HG03095 (cell line): ENCODE measurements at regions not wholly inside any gene's neighbourhood (a gene's known extent, or its start where the extent isn't known, plus 50 kb on each side); places are given as distances from the start of the nearest gene placed in this dataset.
"Not testable (repeated sequence)": the region's sequence is repeated elsewhere in the genome, so short reads cannot be mapped to it uniquely, and the experiment has no call there.

Experiments used
- ATAC-seq: cut with Tn5 transposase; IDR thresholded peaks from one replicate; pipeline ENCODE4 v1.9.1; 2021; ENCODE audit warnings: moderate library complexity; ENCODE audit not compliant: unreplicated experiment

GRCh38 chr4:154982187-154983047, 201.3 kb downstream of the RBM46 start:
- peak; percentile 48 for ATAC-seq

GRCh38 chr4:154983714-154984113, 202.6 kb downstream of the RBM46 start:
- ATAC-seq: no peak

- ATAC-seq: peak; percentile 99
These were observed 203.1 kb downstream of the RBM46 start for GRCh38 chr4:154984148-154984547.

- no peak for ATAC-seq
These were observed 203.5 kb downstream of the RBM46 start for GRCh38 chr4:154984616-154985015.

GRCh38 chr4:154985673-154986072, 204.6 kb downstream of the RBM46 start:
- ATAC-seq: no peak

- no peak for ATAC-seq
These were observed 207.4 kb downstream of the RBM46 start for GRCh38 chr4:154988511-154988910.

- no peak for ATAC-seq
These were observed 208.4 kb downstream of the RBM46 start for GRCh38 chr4:154989511-154989910.

GRCh38 chr4:154997866-154998265, 210.6 kb upstream of the NPY2R start:
- ATAC-seq: not testable (repeated sequence)

- no peak for ATAC-seq
These were observed 210.2 kb upstream of the NPY2R start for GRCh38 chr4:154998284-154998683.

- no peak for ATAC-seq
These were observed 209.7 kb upstream of the NPY2R start for GRCh38 chr4:154998773-154999172.

- no peak for ATAC-seq
These were observed 208.4 kb upstream of the NPY2R start for GRCh38 chr4:154999950-155000578.

- ATAC-seq: no peak
These were observed 207.2 kb upstream of the NPY2R start for GRCh38 chr4:155001251-155001650.

GRCh38 chr4:155005395-155006090, 202.9 kb upstream of the NPY2R start:
- ATAC-seq: no peak

GRCh38 chr4:155007660-155008176, 200.7 kb upstream of the NPY2R start:
- ATAC-seq: no peak

GRCh38 chr4:155008389-155008788, 200.0 kb upstream of the NPY2R start:
- ATAC-seq: no peak

- no peak for ATAC-seq
These were observed 199.1 kb upstream of the NPY2R start for GRCh38 chr4:155009288-155009687.

GRCh38 chr4:155010376-155010775, 198.1 kb upstream of the NPY2R start:
- no peak for ATAC-seq

- no peak for ATAC-seq
These were observed 197.2 kb upstream of the NPY2R start for GRCh38 chr4:155011163-155011780.

- no peak for ATAC-seq
These were observed 196.0 kb upstream of the NPY2R start for GRCh38 chr4:155012469-155012868.

GRCh38 chr4:155017426-155017825, 191.0 kb upstream of the NPY2R start:
- no peak for ATAC-seq
